Progenitor cell of endocrine pancreas (in vitro differentiated cells): ENCODE measurements at regions not wholly inside any gene's neighbourhood (a gene's known extent, or its start where the extent isn't known, plus 50 kb on each side); places are given as distances from the start of the nearest gene placed in this dataset.

ENCODE experiments used
- DNase-seq: peaks from one replicate; pipeline ENCODE4 v3.0.0; 2021; ENCODE audit warnings: low spot score; ENCODE audit not compliant: unreplicated experiment
- H3K27ac Mint-ChIP-seq: 2 replicates; pipeline ENCODE4 v1.8.0; 2021; ENCODE audit warnings: mild to moderate bottlenecking, moderate library complexity, mixed read lengths
- H3K27me3 Mint-ChIP-seq: 2 replicates; pipeline ENCODE4 v1.8.0; 2021; ENCODE audit warnings: mixed read lengths
- H3K36me3 Mint-ChIP-seq: 2 replicates; pipeline ENCODE4 v1.8.0; 2022; ENCODE audit warnings: mixed read lengths; ENCODE audit not compliant: insufficient read depth
- H3K4me1 Mint-ChIP-seq: 2 replicates; pipeline ENCODE4 v1.8.0; 2021; ENCODE audit warnings: low read depth, mixed read lengths
- H3K4me3 Mint-ChIP-seq: 2 replicates; pipeline ENCODE4 v1.8.0; 2021; ENCODE audit warnings: low read depth, mild to moderate bottlenecking, moderate library complexity, mixed read lengths
- H3K9me3 Mint-ChIP-seq: 2 replicates; pipeline ENCODE4 v1.8.0; 2021; ENCODE audit warnings: low read depth, mixed read lengths
- TF ChIP-seq, protein P1 (sequence below): fragments of 200-600 bp; sonication (generic); IDR thresholded peaks from one replicate; pipeline ENCODE4 v1.5.0; 2021; ENCODE audit warnings: antibody characterized with exemption, mild to moderate bottlenecking; ENCODE audit not compliant: unreplicated experiment

DNA sequence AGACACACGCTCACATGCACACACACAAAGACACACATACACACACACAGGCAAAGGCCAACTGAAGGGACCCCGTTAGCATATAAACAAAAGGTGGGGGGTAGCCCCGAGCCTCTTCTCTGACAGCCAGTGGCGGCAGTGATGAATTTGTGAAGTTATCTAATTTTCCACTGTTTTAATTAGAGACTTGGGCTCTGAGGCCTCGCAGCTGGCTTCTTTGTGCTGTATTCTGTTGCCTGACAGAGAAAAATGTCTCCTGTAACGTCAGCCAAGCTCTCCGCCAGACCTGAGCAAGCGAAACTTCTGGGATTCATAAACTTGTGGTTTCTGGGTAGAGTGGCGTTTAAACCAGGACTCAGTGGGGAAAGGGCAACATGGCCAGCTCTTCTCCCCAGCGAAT lies 113.9 kb upstream of the FOXF1 start:
- Mint-ChIP-seq H3K27ac (no peak overlapping the region), H3K36me3 (no peaks in the 10 kb centered on the region), H3K4me1 (no peaks in the 10 kb centered on the region), H3K9me3 (no peaks in the 10 kb centered on the region), H3K4me3 (no peak overlapping the region), H3K27me3 (peaks cover 16% of the 10 kb centered on the region)
- no peak for DNase-seq
- TF ChIP-seq, protein P1, sequence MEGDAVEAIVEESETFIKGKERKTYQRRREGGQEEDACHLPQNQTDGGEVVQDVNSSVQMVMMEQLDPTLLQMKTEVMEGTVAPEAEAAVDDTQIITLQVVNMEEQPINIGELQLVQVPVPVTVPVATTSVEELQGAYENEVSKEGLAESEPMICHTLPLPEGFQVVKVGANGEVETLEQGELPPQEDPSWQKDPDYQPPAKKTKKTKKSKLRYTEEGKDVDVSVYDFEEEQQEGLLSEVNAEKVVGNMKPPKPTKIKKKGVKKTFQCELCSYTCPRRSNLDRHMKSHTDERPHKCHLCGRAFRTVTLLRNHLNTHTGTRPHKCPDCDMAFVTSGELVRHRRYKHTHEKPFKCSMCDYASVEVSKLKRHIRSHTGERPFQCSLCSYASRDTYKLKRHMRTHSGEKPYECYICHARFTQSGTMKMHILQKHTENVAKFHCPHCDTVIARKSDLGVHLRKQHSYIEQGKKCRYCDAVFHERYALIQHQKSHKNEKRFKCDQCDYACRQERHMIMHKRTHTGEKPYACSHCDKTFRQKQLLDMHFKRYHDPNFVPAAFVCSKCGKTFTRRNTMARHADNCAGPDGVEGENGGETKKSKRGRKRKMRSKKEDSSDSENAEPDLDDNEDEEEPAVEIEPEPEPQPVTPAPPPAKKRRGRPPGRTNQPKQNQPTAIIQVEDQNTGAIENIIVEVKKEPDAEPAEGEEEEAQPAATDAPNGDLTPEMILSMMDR: no peak

DNA sequence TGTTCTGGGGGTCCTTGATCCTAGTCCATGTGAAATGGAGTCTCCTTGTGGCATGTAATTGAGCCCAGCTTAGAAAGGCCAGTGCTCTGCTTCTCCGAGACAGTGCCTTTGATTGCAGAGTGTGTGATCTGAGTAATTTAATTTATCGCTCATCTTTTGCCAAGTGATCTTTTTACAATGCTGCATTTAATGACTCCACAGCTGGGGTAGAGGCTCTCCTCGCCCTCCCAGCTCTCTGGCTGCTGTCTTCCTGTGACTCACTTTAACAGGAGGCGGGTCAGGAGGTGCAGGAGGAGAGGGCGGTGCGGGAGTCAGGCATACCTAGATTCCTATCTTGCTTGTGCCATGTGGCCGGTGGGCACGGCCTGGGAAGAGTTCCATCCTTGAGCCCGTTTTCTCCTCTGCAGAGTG lies 113.4 kb upstream of the FOXF1 start:
- no peaks in the 10 kb centered on the region for H3K9me3 Mint-ChIP-seq
- no peak for DNase-seq
- H3K27ac Mint-ChIP-seq: no peak overlapping the region
- H3K27me3 Mint-ChIP-seq: peaks cover 21% of the 10 kb centered on the region
- H3K4me3 Mint-ChIP-seq: no peak overlapping the region
- TF ChIP-seq, protein P1: no peak
- H3K4me1 Mint-ChIP-seq: no peaks in the 10 kb centered on the region
- no peaks in the 10 kb centered on the region for H3K36me3 Mint-ChIP-seq

DNA sequence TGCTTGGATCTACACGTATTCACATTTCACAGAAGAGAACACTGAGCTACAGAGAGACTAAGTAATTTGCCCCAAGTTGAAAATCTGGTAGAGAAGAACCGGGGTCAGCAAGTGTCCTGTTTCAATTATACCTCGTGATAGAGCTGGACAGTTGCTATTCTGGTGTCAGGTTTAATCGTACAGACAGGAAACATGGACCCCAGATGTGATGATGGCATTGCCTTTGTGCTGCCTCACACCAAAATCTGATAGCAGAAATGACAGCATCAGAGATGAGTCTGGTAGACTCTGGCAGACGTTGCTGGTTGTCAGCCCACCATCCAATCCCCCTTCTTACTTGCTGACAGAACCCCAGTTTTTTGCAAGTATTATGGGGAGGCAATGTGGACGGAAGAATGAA lies 112.1 kb upstream of the FOXF1 start:
- H3K4me1 Mint-ChIP-seq: peaks cover under 1% of the 10 kb centered on the region
- no peaks in the 10 kb centered on the region for H3K36me3 Mint-ChIP-seq
- H3K4me3 Mint-ChIP-seq: no peak overlapping the region
- no peak for DNase-seq
- H3K9me3 Mint-ChIP-seq: no peaks in the 10 kb centered on the region
- H3K27ac Mint-ChIP-seq: no peak overlapping the region
- TF ChIP-seq, protein P1: no peak
- H3K27me3 Mint-ChIP-seq: peaks cover 27% of the 10 kb centered on the region

DNA sequence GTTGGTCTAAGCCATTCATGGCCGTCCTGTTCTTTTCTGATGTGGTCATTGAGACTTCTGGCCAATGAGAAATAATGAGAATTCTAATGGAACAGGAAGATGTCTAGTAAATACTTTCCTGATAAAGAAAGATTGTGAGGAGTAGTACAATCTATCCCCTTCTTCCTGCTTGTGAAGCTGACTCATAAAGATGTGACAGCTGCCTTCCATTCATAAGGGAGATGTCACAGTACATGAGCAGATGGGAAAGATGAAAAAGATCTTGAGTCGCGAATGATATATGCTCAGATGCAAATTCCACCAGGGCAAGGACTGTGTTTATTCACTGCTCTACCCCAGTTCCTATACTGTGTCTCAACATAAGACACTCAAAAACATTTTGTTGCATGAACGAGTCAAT lies 111.7 kb upstream of the FOXF1 start:
- Mint-ChIP-seq H3K4me3 (no peak overlapping the region), H3K4me1 (peaks cover 4% of the 10 kb centered on the region), H3K27me3 (peaks cover 28% of the 10 kb centered on the region), H3K36me3 (no peaks in the 10 kb centered on the region), H3K9me3 (no peaks in the 10 kb centered on the region), H3K27ac (no peak overlapping the region)
- DNase-seq: no peak
- TF ChIP-seq, protein P1: no peak

DNA sequence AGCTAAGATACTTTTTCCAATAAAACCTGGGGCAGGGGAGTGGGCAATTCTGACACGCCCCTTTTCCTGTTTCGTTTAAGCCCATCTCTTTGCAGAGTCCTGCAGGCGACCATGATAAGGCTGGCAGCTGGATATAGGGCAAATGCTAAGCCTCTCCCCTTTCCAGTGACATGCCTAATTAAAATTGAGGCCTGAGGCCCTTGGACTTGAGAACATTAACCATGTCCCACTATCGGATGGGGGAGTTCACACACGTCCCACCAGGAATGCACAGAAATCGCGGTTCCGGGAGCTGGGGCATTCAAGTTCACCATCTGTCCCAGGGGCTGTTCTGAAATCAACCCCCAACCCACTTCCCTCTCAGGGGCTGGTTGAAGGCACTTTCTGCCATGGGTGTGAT lies 109.2 kb upstream of the FOXF1 start:
- Mint-ChIP-seq H3K27ac (no peak overlapping the region), H3K36me3 (no peaks in the 10 kb centered on the region), H3K4me1 (peaks cover 7% of the 10 kb centered on the region), H3K27me3 (peaks cover 35% of the 10 kb centered on the region), H3K9me3 (no peaks in the 10 kb centered on the region), H3K4me3 (no peak overlapping the region)
- DNase-seq: no peak
- TF ChIP-seq, protein P1: no peak
